Renal pelvis (tissue), 1 donor: ENCODE measurements at regions not wholly inside any gene's neighbourhood (a gene's known extent, or its start where the extent isn't known, plus 50 kb on each side); places are given as distances from the start of the nearest gene placed in this dataset.
"Not testable (repeated sequence)": the region's sequence is repeated elsewhere in the genome, so short reads cannot be mapped to it uniquely, and the experiment has no call there.

Source experiments
- DNase-seq: peaks from one replicate; pipeline ENCODE4 v3.0.0-alpha.2; 2013

- no peak for DNase-seq
Observed at GRCh38 chr4:110361921-110362320, 114.0 kb upstream of the ENPEP start.

GRCh38 chr4:110359076-110359475 lies 116.9 kb upstream of the ENPEP start:
- DNase-seq = no peak

GRCh38 chr4:110357521-110357920 lies 118.4 kb upstream of the ENPEP start:
- no peak for DNase-seq

- no peak for DNase-seq
Observed at GRCh38 chr4:110354460-110354859, 121.5 kb upstream of the ENPEP start.

GRCh38 chr4:110352670-110353442 lies 123.1 kb upstream of the ENPEP start:
- DNase-seq = no peak

- no peak for DNase-seq
Observed at GRCh38 chr4:110348711-110349383, 127.1 kb upstream of the ENPEP start.

GRCh38 chr4:110347805-110348204 lies 128.2 kb upstream of the ENPEP start:
- no peak for DNase-seq

GRCh38 chr4:110344165-110344564 lies 131.8 kb upstream of the ENPEP start:
- no peak for DNase-seq

GRCh38 chr4:110343534-110343933 lies 132.4 kb upstream of the ENPEP start:
- no peak for DNase-seq

GRCh38 chr4:110341118-110341517 lies 134.8 kb upstream of the ENPEP start:
- DNase-seq = not testable (repeated sequence)

- DNase-seq = no peak
Observed at GRCh38 chr4:110335399-110335798, 137.0 kb upstream of the ELOVL6 start.

GRCh38 chr4:110332483-110332882 lies 134.1 kb upstream of the ELOVL6 start:
- no peak for DNase-seq

- DNase-seq = not testable (repeated sequence)
Observed at GRCh38 chr4:110326426-110326825, 128.0 kb upstream of the ELOVL6 start.

GRCh38 chr4:110310795-110311194 lies 112.4 kb upstream of the ELOVL6 start:
- DNase-seq = no peak

- DNase-seq = peak; percentile 10
Observed at GRCh38 chr4:110309675-110310074, 111.3 kb upstream of the ELOVL6 start.

GRCh38 chr4:110306303-110306702 lies 107.9 kb upstream of the ELOVL6 start:
- peak; percentile 41 for DNase-seq

GRCh38 chr4:110305455-110305854 lies 107.0 kb upstream of the ELOVL6 start:
- DNase-seq = no peak

- DNase-seq = no peak
Observed at GRCh38 chr4:110296892-110297291, 98.5 kb upstream of the ELOVL6 start.

GRCh38 chr4:110294165-110294564 lies 95.8 kb upstream of the ELOVL6 start:
- no peak for DNase-seq

- DNase-seq = no peak
Observed at GRCh38 chr4:110292994-110293744, 94.8 kb upstream of the ELOVL6 start.

- no peak for DNase-seq
Observed at GRCh38 chr4:110290511-110290910, 92.1 kb upstream of the ELOVL6 start.

GRCh38 chr4:110289601-110290100 lies 91.2 kb upstream of the ELOVL6 start:
- no peak for DNase-seq

GRCh38 chr4:110287130-110287529 lies 88.7 kb upstream of the ELOVL6 start:
- no peak for DNase-seq
